Astrocyte of the hippocampus (primary cell): ENCODE measurements at regions not wholly inside any gene's neighbourhood (a gene's known extent, or its start where the extent isn't known, plus 50 kb on each side); places are given as distances from the start of the nearest gene placed in this dataset.

ENCODE experiments used
- DNase-seq: peaks from one replicate; pipeline ENCODE4 v3.0.0; 2011; ENCODE audit warnings: low read depth, low spot score

DNA sequence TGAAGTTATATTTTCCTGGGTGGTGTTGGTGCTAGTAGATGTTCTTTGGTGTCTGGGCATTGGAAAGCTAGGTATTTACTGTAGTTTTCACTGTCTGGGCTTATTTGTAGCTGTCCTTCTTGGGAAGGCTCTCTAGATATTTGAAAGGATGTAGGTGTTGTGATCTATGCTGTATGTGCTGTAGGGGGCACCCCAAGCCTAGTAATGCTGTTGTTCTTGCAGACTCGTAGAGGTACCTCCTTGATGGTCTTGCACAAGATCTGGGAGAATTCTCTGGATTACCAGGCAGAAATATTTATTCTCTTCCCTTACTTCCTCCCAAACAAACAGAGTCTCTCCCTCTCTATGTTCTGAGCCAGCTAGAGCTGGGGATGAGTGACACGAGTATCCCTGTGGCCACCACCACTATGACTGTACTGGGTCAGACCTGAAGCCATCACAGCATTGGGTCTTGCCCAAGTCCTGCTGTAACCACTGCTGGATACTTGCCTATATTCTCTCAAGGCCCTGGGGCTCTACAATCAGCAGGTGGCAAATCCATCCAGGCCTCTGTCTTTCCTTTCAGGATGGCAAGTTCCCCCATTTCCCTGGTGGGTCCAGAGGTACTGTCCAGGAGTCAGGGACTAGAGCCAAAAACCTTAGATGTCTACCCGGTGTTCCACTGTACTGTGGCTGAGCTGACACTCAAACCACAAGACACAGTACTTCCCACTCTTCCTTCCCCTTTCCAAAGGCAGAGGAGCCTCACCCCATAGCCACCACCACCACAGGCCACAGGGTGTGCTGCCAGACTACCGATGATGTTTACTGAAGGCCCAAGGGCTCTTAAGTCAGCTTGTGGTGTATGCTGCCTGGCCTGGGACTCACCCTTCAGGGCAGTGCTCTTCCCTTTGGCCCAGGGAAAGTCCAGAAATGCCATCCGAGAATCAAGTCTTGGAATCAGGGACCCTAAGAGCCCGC, 195.2 kb upstream of the DPPA4 start:
- DNase-seq = peak; percentile 85

DNA sequence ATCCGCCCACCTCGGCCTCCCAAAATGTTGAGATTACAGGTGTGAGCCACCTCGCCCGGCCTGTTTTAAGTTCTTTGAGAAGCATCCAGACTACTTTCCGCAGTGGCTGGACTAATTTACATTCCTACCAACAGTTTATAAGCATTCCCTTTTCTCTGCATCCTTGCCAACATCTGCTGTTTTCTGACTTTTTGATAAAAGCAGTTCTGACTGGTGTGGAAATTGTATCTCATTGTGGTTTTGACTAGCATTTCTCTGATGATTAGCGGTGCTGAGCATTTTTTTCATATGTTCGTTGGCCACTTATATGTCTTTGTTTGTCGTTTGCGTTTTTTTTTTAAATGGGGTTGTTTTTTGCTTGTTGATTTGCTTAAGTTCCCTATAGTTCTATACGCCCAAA, 208.4 kb upstream of the DPPA4 start:
- DNase-seq = peak; percentile 39

DNA sequence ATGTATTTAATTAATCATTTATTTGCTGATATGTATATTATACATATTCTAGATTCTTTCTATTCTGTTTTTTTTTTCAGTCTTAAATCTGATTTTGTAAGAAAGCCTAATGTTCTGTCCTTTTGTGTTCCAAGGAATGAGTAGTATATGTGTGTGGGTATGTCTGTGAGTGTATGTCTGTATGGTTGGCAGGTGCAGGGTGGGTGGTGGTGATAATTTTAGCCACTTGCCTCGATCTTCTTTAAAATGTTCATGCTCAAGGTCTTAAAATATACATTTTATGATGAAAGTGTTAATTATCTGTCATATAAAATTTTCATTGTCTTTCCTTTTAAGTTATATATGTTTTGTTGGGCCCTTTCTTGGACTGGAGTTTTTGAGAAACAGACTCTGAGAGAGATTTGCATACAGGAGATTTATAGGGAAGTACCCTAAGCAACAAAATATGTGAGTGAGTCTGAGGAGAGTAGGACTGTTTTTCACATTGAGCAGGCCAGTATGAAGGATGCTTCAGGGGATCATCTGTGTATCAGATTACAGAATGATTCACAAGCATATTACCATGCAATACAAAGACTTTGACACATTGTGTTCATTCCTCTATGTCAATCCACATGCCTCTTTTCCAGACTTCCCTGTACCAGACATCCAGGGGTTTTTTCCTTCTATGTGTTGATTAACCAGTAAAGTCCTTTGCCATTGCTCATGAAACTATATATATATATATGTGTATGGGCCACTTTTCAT, 211.0 kb upstream of the DPPA4 start:
- DNase-seq = peak; percentile 19

DNA sequence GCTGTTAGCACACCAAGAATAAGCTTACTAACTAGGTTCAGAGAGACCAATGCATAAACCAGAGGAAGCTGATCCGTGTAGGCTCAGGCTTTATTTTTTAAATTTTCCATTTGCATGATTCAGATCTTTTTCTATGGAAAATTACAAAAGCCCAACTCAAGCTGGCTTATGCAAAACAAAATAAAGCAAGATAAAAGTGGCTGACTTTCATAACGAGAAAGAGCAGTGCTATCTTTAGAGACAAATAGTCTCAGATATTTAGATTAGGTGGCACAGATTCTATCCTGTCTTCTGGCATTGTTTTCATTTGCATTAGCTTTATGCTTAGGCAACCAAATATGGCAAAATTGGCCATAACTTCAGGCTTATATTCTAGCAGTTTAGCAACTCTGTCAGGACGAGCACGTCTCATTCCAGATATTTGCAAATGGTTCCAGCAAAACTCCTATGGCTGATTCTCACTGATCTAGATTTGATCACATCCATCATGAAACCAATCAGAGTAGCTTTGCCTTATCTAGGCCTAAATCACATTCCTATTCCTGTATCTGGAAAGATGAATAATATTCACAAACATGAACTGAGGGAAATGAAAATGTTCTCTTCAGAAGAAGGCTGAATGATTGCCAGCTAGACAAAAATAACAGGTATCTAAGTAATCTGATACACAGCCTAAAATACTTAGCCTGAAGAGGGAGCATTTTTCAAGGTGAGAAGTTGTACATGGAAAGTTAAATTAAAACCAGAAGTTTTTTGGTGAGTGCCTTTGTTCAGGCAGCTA, 216.4 kb upstream of the DPPA4 start:
- DNase-seq = peak; percentile 9

DNA sequence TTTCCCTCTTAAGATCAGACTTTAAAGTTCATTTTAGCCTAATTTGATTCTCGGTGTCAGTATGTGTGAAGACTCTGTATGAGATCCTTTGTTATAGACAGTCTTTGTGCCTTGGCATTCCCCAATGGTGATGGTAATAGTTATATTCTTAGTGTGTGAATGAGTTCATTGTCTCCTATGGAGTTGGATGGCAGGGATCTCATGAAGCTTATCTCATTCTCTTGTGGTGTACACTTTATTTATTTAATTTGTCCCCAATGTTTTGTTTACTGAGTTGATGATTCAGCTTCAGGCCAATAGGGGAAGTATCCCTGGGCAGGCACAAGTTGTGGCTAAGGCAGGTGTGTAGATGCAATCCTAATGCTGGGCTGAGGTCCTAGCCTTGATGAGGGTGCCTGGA, 222.0 kb upstream of the DPPA4 start:
- peak; percentile 9 for DNase-seq

DNA sequence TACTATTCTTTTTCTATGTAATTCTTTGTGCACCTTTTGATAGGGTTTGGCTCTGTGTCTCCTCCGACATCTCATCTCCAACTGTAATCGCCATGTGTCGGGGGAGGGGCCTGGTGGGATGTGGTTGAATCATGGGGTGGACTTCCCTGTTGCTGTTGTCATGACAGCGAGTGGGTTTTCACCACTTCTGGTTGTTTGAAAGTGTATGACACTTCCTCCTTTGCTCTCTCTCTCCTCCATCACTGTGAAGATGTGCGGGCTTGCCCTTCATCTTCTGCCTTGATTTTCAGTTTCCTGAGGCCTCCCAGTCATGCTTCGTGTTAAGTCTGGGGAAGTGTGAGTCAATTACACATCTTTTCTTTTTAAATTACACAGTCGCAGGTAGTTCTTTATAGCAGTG, 225.8 kb upstream of the DPPA4 start:
- no peak for DNase-seq

DNA sequence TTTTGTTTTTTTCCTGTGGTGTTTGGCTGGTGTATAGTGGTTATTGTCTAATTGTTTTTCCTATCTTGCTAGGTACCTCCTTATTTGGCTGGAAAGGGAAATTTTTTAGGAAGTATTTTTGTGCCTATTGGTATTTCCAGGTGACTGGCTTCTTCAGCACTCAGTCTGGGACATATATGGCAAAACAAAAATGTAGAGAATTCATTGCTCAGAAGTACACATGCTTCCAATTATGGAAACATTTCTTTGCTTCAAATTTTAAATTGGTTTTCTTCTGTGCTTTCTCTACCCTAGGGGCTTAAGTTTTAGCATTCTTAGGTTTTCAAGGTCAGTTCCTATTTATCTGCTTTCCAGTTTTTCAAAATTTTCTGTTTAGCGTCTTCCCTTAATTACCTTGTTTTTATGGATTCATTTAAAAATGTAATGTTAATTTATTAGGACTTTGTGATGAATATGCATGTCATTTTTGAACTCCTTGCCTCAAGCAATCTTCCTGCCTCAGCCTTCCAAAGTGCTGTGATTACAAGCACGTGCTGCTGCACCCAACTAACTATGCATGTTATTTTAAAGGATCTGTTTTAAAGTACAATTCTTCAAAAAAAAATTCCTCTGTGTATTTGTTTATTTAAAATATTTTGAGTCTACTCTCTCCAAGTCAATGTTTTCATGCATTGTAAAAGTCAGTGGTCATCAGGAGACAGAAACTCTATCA, 231.9 kb upstream of the DPPA4 start:
- no peak for DNase-seq

DNA sequence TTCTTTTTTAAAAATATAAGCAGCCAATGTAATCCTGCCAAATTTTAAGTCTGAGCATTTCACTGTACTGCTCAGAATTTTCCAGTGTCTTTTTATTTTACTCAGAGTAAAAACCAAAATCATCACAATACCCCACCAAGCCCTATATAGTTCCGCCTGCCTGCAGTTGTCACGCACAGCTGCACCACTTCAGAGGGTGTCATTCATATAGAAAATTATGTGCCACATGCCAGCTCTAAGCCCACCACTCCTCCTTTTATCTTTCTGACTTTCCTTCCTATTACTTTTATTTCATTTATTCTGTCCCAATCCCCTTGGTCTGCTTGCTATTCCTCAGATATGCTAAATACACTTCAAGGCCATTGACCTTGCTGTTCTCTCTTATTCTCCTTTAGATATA, 233.1 kb upstream of the DPPA4 start:
- DNase-seq = no peak

DNA sequence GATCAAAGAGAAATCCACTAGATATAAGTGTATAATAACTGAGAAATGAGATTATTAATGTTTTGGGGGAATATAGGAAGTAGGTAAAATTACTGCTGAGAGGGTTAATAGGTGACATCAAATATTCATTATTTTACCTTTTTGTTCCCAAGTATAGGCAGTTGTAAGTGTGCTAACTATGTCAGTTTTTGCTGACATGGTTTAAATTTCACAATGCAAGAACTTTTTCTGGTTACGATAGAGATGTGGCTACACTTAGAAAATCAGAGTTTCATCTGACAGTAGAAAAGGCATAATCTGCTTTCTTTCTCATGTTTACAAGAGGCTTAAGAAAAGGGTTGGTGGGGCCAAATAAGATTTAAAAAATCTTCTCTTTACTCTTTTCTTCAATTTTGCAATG, 235.0 kb upstream of the DPPA4 start:
- DNase-seq = no peak

DNA sequence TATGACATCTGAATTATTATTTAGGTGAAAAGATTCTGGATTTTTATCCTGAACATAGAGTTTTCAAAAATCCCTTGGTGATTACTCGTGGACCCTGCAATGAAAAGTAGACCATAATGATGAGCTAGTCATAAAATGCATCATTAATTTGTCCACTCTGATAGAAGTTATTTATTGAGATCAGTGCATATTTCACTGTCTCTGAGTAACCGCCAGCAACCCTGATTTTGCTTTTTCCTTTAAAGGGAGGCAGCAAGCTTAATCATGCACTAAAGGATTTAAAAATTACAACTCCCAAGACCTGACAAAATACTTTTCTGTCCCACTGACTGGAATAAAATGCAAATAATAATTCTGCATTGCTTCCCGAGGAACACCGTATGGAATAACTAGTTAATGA, 259.6 kb upstream of the DPPA4 start:
- DNase-seq = no peak

DNA sequence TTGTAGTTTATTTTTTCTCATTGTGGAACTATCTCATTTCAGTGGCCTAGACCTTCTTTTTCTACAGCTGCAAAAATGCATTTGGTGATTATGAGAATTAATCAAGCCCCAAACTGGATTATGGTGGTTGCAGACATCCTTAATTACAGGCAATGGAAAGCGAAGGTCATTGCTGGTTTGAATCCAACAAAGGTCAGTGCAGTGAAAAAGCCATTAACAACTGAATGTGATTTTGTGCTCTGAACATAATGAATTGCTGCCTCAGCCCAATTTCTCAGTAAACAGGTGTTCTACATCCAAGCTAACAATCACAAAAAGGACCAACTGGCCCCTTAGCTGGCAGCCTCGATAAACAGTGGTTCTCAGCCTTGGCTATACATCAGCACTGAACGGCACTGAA, 260.1 kb upstream of the DPPA4 start:
- no peak for DNase-seq

DNA sequence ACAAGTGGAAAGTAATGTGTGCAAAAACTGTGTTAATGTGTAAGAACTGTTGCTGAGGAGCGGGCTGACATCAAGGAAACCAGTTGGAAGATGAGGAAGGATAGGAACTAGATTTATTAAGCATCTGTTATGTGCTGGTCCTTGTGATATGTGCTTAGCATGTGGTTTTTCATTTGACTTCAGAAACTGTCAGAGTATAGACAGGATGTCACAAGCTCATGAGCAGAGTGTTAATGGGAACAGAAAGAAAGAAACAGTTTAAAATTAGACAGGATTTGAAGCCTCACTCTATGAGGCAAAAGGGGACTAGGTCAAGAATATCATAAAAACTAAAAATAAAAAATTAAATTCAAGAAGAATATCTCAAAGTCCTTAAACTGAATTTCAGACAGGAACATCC, 270.6 kb upstream of the DPPA4 start:
- no peak for DNase-seq

DNA sequence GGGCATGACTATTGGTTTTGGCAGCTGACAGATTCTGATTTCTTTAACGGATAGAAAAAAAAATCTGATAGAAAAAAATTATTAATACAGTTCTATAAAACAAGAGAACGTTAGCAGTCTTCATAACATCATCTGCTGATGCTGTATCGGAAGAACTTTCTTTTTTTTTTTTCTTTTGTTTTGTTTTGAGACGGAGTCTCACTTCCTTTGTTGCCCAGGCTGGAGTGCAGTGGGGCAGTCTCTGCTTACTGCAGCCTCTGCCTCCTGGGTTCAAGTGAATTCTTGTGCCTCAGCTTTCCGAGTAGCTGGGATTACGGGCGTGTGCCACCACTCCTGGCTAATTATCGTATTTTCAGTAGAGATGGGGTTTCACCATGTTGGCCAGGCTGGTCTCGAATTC, 271.2 kb upstream of the DPPA4 start:
- no peak for DNase-seq

DNA sequence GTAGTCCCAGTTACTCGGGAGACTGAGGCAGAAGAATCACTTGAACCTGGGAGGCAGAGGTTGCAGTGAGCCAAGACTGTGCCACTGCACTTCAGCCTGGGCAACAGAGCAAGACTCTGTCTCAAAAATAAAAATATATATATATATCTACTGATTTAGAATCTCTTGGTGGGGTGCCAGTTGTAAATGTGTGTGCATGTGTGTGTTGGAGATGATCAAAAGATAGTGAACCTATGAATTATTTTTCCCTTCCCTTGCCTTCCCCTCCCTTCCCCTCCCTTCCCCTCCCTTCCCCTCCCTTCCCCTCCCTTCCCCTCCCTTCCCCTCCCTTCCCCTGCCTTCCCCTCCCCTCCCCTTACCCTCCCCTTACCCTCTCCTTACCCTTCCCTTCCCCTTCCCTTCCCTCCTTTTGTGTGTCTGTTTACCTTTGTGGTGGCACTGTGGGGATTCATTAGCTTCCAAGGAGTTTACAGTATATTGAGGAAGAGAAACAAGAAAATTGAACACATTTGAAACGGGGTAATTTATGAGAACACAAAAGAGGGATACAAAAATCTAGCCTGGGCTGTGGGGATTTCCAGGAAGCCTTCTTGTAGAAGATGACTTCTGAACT, 281.5 kb upstream of the DPPA4 start:
- DNase-seq = no peak

DNA sequence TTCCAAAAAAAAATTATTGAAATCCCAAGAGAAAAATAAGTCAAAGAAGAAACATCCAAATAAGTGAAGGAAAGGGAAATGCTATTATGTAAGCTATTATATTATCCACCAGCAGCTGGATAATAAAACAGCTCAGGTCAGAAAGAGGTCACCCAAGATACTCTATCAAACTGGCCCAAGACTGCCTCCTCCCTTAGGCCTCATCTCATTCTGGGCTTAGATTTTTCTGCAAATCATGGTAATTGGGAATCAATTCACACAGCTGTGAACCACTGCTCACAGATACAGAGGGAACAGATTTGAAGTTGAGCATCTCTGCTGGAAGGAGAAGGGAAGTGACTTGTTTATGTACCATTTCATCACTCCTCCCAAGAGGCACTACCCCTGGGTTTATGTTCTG, 294.6 kb upstream of the DPPA4 start:
- DNase-seq = no peak

DNA sequence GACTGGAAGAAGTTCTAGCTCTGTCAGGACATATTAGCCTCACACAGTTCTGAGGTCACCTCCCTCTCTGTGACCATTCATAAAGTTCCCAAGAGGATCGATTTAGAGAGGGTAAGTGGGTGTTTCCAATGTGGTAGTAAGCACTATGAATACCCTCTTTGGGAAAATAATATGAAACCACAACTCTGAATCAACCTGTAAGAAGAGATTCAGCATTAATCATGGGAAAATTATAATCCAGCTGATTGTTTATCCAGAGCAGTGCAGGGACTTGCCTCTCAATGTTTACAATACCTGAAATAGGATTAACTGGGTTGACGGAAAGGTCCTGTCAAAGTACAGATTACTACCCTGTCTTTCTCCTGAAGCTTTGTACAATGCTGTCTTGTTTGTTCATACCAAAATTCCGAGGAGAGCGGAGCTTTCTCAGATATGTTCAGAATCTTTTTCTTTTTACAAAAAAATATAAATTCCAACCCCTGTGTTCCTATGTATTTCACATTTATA, 302.9 kb upstream of the DPPA4 start:
- peak; percentile 1 for DNase-seq

DNA sequence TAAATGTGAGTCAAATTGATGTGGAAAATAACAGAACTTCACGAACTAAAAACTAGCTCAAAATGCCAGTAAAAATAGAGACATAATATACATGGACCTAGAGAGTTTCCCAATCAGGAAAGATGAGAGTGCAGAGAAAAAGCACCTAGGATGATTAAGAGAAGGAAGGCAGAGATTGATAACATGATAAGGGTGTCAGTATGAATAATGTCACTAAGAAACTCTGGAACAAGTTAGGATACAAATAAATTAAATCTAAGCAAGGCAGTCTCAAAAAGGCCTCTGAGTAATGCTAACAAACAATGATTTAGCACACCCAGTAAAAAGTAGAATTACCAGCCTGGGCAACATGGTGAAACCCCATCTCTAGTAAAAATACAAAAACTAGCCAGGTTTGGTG, 304.7 kb upstream of the DPPA4 start:
- no peak for DNase-seq

DNA sequence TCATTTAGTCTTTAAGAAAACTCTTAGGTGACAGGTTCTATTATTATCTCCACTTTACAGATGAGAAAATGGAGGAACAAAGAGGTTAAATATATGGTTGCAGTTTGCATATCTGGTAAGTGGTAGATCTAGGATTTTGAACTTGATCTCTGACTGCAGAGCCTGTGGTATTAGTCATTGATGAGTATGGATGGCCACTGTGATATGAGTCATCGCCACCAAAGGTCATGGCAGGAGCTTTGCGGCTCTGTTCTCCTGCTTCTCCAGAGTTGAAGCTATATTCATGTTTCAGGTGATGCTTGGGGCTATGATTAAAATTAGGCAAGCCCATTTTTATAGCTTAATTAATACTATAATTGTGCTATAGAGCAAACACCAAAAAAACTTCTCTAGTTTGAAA, 306.2 kb upstream of the DPPA4 start:
- peak; percentile 39 for DNase-seq

DNA sequence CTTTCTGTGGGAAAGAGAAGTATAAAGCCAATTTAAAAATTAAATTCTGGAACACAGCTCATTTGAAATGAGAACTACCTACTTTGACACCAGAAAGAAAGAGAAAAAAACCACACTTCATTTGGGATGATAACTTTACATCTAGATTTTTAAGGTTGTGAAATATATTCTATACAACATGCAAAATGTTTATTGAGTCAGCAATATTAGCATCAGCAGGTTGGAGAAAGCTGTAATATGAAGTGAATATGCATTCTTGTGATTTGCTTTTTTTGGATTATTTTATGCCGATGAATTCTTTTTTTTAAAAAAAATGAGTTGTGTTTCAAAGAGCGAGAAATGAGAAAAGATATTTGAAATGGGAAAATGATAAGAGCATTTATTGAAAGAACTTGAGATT, 307.0 kb upstream of the DPPA4 start:
- no peak for DNase-seq

DNA sequence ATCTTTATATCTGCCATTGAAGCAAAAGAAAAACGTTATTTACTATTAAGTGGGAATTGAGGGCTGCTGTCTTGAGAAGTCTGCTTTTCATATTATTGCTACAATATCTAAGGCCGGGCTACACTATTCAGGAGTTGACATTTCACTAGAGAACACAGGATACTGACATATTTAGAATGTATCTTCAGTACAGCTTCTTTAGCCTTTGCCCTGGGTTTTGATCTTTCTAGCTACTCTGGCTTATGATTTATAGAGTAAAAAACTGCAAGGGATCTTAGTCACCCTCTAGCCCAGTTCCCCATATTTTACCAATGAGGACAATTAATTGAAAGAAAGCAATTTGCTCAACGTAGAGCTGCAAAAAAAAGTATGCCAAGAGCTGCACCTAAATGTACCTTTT, 307.4 kb upstream of the DPPA4 start:
- DNase-seq = no peak

DNA sequence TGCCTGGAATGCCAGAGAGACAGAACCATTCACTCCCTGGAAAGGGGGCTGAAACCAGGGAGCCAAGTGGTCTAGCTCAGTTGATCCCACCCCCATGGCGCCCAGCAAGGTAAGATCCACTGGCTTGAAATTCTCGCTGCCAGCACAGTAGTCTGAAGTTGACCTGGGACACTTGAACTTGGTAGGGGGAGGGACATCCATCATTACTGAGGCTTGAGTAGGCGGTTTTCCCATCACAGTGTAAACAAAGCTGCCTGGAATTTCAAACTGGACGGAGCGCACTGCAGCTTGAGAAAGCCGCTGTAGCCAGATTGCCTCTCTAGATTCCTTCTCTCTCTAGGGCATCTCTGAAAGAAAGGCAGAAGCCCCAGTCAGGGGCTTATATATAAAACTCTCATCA, 310.7 kb upstream of the DPPA4 start:
- no peak for DNase-seq
